HFFc6 (cell line): ENCODE measurements at regions not wholly inside any gene's neighbourhood (a gene's known extent, or its start where the extent isn't known, plus 50 kb on each side); places are given as distances from the start of the nearest gene placed in this dataset.

Source experiments
- DNase-seq: peaks from one replicate; pipeline ENCODE4 v3.0.0-alpha.2; 2018
- H3K27ac Mint-ChIP-seq: 2 replicates; pipeline ENCODE4 v1.8.0; 2020; ENCODE audit warnings: mild to moderate bottlenecking, mixed read lengths
- H3K27me3 Mint-ChIP-seq: 2 replicates; pipeline ENCODE4 v1.8.0; 2021; ENCODE audit warnings: mild to moderate bottlenecking, moderate library complexity, mixed read lengths; ENCODE audit not compliant: insufficient read depth
- H3K36me3 Mint-ChIP-seq: 2 replicates; pipeline ENCODE4 v1.8.0; 2021; ENCODE audit warnings: low read depth, mixed read lengths
- H3K4me1 Mint-ChIP-seq: 2 replicates; pipeline ENCODE4 v1.8.0; 2020; ENCODE audit warnings: low read depth, mixed read lengths
- H3K4me3 Mint-ChIP-seq: 2 replicates; pipeline ENCODE4 v1.8.0; 2020; ENCODE audit warnings: mild to moderate bottlenecking, moderate library complexity, mixed read lengths
- H3K9me3 Mint-ChIP-seq: 2 replicates; pipeline ENCODE4 v1.8.0; 2020; ENCODE audit warnings: mild to moderate bottlenecking, mixed read lengths
- TF ChIP-seq, protein P1 (sequence below): fragments of 200-600 bp; sonication (generic); IDR thresholded peaks from 2 replicates; pipeline ENCODE4 v1.5.0; 2021; ENCODE audit warnings: antibody characterized with exemption, mild to moderate bottlenecking

DNA sequence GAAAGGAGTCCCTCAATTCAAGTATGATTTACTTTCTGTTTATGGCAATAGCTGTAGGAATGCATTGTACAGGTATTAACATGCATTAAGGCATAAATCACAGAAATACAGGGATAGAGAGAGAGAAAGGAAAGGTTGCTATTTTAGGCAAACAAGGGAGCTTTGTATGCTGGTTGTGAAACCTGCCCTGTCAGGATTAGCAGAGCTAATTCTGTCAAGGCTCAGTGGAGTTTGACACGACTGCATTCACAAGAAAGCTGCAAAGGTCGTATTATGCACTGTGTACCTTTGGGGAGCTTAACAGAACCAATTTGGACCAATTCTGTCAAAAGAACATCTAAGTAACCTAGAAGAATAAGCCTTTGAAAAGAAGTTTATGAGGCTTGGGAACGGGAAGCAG, 239.3 kb downstream of the GRIA2 start:
- no peak for DNase-seq
- H3K36me3 Mint-ChIP-seq: no peaks in the 10 kb centered on the region
- H3K27me3 Mint-ChIP-seq: no peaks in the 10 kb centered on the region
- peaks cover 39% of the 10 kb centered on the region for H3K9me3 Mint-ChIP-seq
- TF ChIP-seq, protein P1, sequence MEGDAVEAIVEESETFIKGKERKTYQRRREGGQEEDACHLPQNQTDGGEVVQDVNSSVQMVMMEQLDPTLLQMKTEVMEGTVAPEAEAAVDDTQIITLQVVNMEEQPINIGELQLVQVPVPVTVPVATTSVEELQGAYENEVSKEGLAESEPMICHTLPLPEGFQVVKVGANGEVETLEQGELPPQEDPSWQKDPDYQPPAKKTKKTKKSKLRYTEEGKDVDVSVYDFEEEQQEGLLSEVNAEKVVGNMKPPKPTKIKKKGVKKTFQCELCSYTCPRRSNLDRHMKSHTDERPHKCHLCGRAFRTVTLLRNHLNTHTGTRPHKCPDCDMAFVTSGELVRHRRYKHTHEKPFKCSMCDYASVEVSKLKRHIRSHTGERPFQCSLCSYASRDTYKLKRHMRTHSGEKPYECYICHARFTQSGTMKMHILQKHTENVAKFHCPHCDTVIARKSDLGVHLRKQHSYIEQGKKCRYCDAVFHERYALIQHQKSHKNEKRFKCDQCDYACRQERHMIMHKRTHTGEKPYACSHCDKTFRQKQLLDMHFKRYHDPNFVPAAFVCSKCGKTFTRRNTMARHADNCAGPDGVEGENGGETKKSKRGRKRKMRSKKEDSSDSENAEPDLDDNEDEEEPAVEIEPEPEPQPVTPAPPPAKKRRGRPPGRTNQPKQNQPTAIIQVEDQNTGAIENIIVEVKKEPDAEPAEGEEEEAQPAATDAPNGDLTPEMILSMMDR: no peak
- no peaks in the 10 kb centered on the region for H3K4me1 Mint-ChIP-seq
- no peak overlapping the region for H3K27ac Mint-ChIP-seq
- no peak overlapping the region for H3K4me3 Mint-ChIP-seq

DNA sequence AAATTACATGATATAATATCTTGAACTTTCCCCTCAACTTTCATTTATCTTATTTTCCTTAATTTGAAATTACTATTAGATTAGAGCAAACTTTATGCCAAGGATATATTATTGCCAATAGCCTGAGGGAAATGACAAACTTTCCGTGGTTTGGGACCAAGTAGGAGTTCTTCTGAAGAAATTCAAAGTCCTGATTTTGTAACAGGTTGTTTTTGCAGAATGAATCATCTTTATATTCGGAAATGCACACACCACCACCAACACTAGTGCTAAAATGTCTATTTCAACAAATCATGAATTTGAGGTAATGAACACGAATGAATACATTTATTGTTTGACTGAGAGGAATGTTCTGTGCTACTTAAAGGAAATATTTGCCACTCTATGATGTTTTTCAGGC, 226.7 kb downstream of the GRIA2 start:
- Mint-ChIP-seq H3K9me3 (peaks cover 9% of the 10 kb centered on the region), H3K36me3 (no peaks in the 10 kb centered on the region), H3K27me3 (no peaks in the 10 kb centered on the region), H3K4me3 (no peak overlapping the region), H3K4me1 (no peaks in the 10 kb centered on the region), H3K27ac (no peak overlapping the region)
- DNase-seq: no peak
- TF ChIP-seq, protein P1: no peak

DNA sequence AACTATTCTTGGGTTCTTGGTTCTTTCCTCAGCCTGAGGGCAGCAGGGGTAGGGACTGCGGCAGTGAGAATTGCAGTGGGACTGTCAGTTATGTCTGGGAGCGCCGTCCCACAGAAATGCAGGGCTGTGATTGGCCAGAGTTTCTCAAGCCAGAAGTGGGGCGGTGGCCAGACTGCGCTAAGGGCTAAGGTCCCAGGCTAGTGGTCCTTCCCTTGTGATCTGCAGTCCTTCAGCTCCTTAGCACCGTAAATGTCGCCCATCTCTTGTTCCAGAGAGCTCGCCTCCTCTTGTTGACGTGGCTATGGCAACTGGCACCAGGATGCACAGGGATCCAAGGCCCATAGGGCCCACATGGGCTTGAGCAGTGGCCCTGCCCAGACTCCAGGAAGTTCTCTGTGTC, 223.5 kb downstream of the GRIA2 start:
- TF ChIP-seq, protein P1: no peak
- no peak overlapping the region for H3K27ac Mint-ChIP-seq
- DNase-seq: no peak
- H3K36me3 Mint-ChIP-seq: no peaks in the 10 kb centered on the region
- no peaks in the 10 kb centered on the region for H3K4me1 Mint-ChIP-seq
- no peak overlapping the region for H3K4me3 Mint-ChIP-seq
- peaks cover 25% of the 10 kb centered on the region for H3K9me3 Mint-ChIP-seq
- H3K27me3 Mint-ChIP-seq: no peaks in the 10 kb centered on the region

DNA sequence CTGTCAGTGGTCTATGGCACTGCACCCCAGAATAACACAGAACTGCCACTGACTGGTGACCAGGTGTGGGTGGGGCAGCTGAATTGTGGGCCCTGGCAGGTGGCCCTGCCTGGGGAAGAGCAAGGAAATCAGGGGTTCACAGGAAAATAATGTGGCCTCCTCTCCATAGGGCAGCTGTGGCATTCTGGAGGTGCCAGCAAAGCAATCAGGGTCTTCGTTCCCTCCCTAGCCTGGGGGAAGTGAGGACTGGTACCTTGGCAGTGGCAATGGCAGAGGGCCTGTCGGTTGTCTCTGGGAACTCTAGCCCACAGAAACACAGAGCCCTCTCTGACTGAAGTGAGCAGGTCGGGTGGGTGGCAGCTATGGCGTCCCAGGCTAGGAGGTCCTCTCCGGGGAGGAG, 223.0 kb downstream of the GRIA2 start:
- peaks cover 28% of the 10 kb centered on the region for H3K9me3 Mint-ChIP-seq
- no peak for DNase-seq
- H3K27ac Mint-ChIP-seq: no peak overlapping the region
- no peaks in the 10 kb centered on the region for H3K27me3 Mint-ChIP-seq
- TF ChIP-seq, protein P1: no peak
- H3K4me1 Mint-ChIP-seq: no peaks in the 10 kb centered on the region
- no peaks in the 10 kb centered on the region for H3K36me3 Mint-ChIP-seq
- H3K4me3 Mint-ChIP-seq: no peak overlapping the region

DNA sequence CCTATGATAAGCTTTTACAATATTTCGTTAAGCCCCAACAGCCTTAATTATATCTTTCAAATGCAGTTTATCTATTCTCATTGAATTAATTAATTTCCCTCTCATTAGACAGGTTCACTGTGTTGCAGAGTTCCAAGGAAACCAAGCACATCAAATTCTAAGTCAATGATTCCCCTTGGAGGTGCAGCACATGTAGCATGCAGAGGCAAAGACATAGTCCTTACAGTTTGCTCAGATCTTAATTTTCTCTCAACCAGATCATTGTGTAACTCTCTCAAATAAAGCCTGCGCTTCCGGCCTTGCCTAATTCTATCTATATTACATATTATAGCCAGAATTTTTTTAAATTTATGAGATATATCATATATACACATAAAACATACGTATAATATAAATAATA, 205.4 kb downstream of the GRIA2 start:
- no peak for DNase-seq
- Mint-ChIP-seq H3K9me3 (peaks cover 24% of the 10 kb centered on the region), H3K27me3 (no peaks in the 10 kb centered on the region), H3K36me3 (no peaks in the 10 kb centered on the region), H3K27ac (no peak overlapping the region), H3K4me1 (no peaks in the 10 kb centered on the region), H3K4me3 (no peak overlapping the region)
- TF ChIP-seq, protein P1: no peak

DNA sequence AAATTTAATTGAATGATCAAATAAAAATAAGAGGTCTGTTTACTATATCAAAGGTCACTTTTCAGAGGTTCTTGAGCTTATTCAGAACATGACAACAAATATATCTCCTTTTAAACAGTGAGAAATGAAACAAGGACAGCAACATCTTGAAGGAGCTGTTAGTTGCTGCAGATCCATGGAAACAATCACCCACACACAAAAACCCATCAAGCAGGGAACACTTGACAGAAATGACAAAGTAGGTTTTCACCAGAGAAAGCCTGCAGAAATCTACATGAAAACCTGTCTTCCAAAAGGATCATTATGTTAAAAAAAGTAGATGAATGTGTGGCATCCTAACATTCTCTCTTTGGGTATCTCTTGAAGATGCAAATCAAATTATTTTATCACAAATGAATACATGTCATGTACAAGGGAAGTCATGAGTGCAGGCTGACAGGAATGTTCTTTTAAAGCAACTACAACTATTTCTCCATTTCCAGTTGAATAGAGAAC, 203.0 kb downstream of the GRIA2 start:
- H3K36me3 Mint-ChIP-seq: no peaks in the 10 kb centered on the region
- no peak for DNase-seq
- no peak overlapping the region for H3K27ac Mint-ChIP-seq
- H3K4me1 Mint-ChIP-seq: no peaks in the 10 kb centered on the region
- TF ChIP-seq, protein P1: no peak
- peaks cover 26% of the 10 kb centered on the region for H3K9me3 Mint-ChIP-seq
- H3K4me3 Mint-ChIP-seq: no peak overlapping the region
- H3K27me3 Mint-ChIP-seq: no peaks in the 10 kb centered on the region
